H9 (cell line): ENCODE measurements at regions not wholly inside any gene's neighbourhood (a gene's known extent, or its start where the extent isn't known, plus 50 kb on each side); places are given as distances from the start of the nearest gene placed in this dataset.

ENCODE experiments used
- DNase-seq: peaks from one replicate; pipeline ENCODE4 v3.0.0-alpha.2; 2017
- H2AFZ ChIP-seq: one replicate; pipeline ENCODE4 v1.6.1; 2013; ENCODE audit warnings: mild to moderate bottlenecking, low read length, control low read depth, moderate library complexity
- H2AK5ac ChIP-seq: 2 replicates; pipeline ENCODE4 v1.6.1; 2013; ENCODE audit warnings: low read length, control low read depth, mixed read lengths; ENCODE audit not compliant: insufficient read length
- H2BK120ac ChIP-seq: one replicate; pipeline ENCODE4 v1.6.1; 2013; ENCODE audit warnings: low read depth, mild to moderate bottlenecking, low read length, control low read depth, inconsistent platforms; ENCODE audit not compliant: poor library complexity, severe bottlenecking
- H2BK12ac ChIP-seq: 2 replicates; pipeline ENCODE4 v1.6.1; 2013; ENCODE audit warnings: low read length, control low read depth, mixed read lengths, low read depth; ENCODE audit not compliant: insufficient read length
- H2BK15ac ChIP-seq: 2 replicates; pipeline ENCODE4 v1.6.1; 2013; ENCODE audit warnings: low read depth, low read length, control low read depth
- H2BK20ac ChIP-seq: one replicate; pipeline ENCODE4 v1.6.1; 2013; ENCODE audit warnings: low read depth, mild to moderate bottlenecking, low read length, control low read depth, inconsistent platforms; ENCODE audit not compliant: poor library complexity, severe bottlenecking
- H2BK5ac ChIP-seq: 2 replicates; pipeline ENCODE4 v1.6.1; 2013; ENCODE audit warnings: low read length, control low read depth, mixed read lengths; ENCODE audit not compliant: insufficient read length
- H3K14ac ChIP-seq: 2 replicates; pipeline ENCODE4 v1.6.1; 2013; ENCODE audit warnings: low read length, control low read depth; ENCODE audit not compliant: insufficient read depth
- H3K18ac ChIP-seq: 2 replicates; pipeline ENCODE4 v1.6.1; 2013; ENCODE audit warnings: low read depth, mild to moderate bottlenecking, mixed read lengths, low read length, control low read depth; ENCODE audit not compliant: insufficient read length
- H3K23ac ChIP-seq: 2 replicates; pipeline ENCODE4 v1.6.1; 2013; ENCODE audit warnings: low read length, control low read depth, mixed read lengths, low read depth; ENCODE audit not compliant: insufficient read length
- H3K23me2 ChIP-seq: 2 replicates; pipeline ENCODE4 v1.6.1; 2013; ENCODE audit warnings: low read depth, mild to moderate bottlenecking, mixed read lengths, low read length, control low read depth; ENCODE audit not compliant: insufficient read length, poor library complexity, severe bottlenecking
- H3K27ac ChIP-seq: 2 replicates; pipeline ENCODE4 v1.5.1; 2013; ENCODE audit warnings: low read length, control low read depth, mixed read lengths, low read depth; ENCODE audit not compliant: insufficient read length
- H3K27me3 ChIP-seq: 2 replicates; pipeline ENCODE4 v1.6.1; 2013; ENCODE audit warnings: low read length, control low read depth, inconsistent platforms; ENCODE audit not compliant: insufficient read depth
- H3K4ac ChIP-seq: 2 replicates; pipeline ENCODE4 v1.6.1; 2013; ENCODE audit warnings: low read depth, mild to moderate bottlenecking, control low read depth, inconsistent platforms, low read length, moderate library complexity
- H3K4me1 ChIP-seq: 2 replicates; pipeline ENCODE4 v1.6.1; 2013; ENCODE audit warnings: low read length, control low read depth, inconsistent platforms; ENCODE audit not compliant: insufficient read depth
- H3K4me2 ChIP-seq: 2 replicates; pipeline ENCODE4 v1.6.1; 2013; ENCODE audit warnings: low read length, control low read depth, mixed read lengths; ENCODE audit not compliant: insufficient read length, insufficient read depth
- H3K56ac ChIP-seq: 2 replicates; pipeline ENCODE4 v1.6.1; 2013; ENCODE audit warnings: low read depth, mild to moderate bottlenecking, mixed read lengths, low read length, control low read depth; ENCODE audit not compliant: insufficient read length
- H3K79me1 ChIP-seq: 2 replicates; pipeline ENCODE4 v1.6.1; 2013; ENCODE audit warnings: low read depth, mild to moderate bottlenecking, moderate library complexity, low read length, control low read depth, inconsistent platforms; ENCODE audit not compliant: insufficient read depth, poor library complexity, severe bottlenecking
- H3K79me2 ChIP-seq: 2 replicates; pipeline ENCODE4 v1.6.1; 2013; ENCODE audit warnings: low read length, control low read depth, inconsistent platforms; ENCODE audit not compliant: insufficient read depth
- H3K9ac ChIP-seq: 2 replicates; pipeline ENCODE4 v1.6.1; 2013; ENCODE audit warnings: low read length, control low read depth, mixed read lengths; ENCODE audit not compliant: insufficient read length; ENCODE audit errors: extremely low read depth
- H3K9me3 ChIP-seq: one replicate; pipeline ENCODE4 v1.6.1; 2013; ENCODE audit warnings: low read depth, low read length, inconsistent platforms; ENCODE audit not compliant: control insufficient read depth
- H3T11ph ChIP-seq: one replicate; pipeline ENCODE4 v1.6.1; 2013; ENCODE audit warnings: mild to moderate bottlenecking, low read length, control low read depth, inconsistent platforms
- H4K20me1 ChIP-seq: one replicate; pipeline ENCODE4 v1.6.1; 2013; ENCODE audit not compliant: control insufficient read depth, insufficient read length, insufficient read depth
- H4K5ac ChIP-seq: 2 replicates; pipeline ENCODE4 v1.6.1; 2013; ENCODE audit warnings: low read depth, mild to moderate bottlenecking, mixed read lengths, low read length, control low read depth; ENCODE audit not compliant: insufficient read length
- H4K8ac ChIP-seq: replicated peaks from 2 replicates; pipeline ENCODE4 v1.6.1; 2013; ENCODE audit warnings: low read length, control low read depth, mixed read lengths, low read depth; ENCODE audit not compliant: insufficient read length
- H4K91ac ChIP-seq: 2 replicates; pipeline ENCODE4 v1.6.1; 2013; ENCODE audit warnings: low read depth, mild to moderate bottlenecking, moderate library complexity, mixed read lengths, low read length, control low read depth; ENCODE audit not compliant: insufficient read length
- H3K27ac Mint-ChIP-seq, 3 experiments: 2 replicates in 2 of 3; 3 replicates in 1 of 3; pipeline ENCODE4 v1.8.0; 2020 to 2021; ENCODE audit warnings: mixed read lengths in 3 of 3, mild to moderate bottlenecking in 1 of 3, moderate library complexity in 1 of 3
- H3K27me3 Mint-ChIP-seq: 2 replicates; pipeline ENCODE4 v1.8.0; 2021; ENCODE audit warnings: low read depth, mild to moderate bottlenecking, moderate library complexity, mixed read lengths
- H3K36me3 Mint-ChIP-seq, 3 experiments: 2 replicates in 2 of 3; 3 replicates in 1 of 3; pipeline ENCODE4 v1.8.0; 2020 to 2021; ENCODE audit warnings: low read depth in 3 of 3, mixed read lengths in 3 of 3; ENCODE audit not compliant: insufficient read depth in 1 of 3
- H3K4me1 Mint-ChIP-seq, 2 experiments: 2 replicates each; pipeline ENCODE4 v1.8.0; 2020; ENCODE audit warnings: mixed read lengths in 2 of 2
- H3K4me3 Mint-ChIP-seq, 2 experiments: 2 replicates in 1 of 2; 3 replicates in 1 of 2; pipeline ENCODE4 v1.8.0; 2020 to 2021; ENCODE audit warnings: mild to moderate bottlenecking in 2 of 2, mixed read lengths in 2 of 2, moderate library complexity in 1 of 2
- H3K9me3 Mint-ChIP-seq, 2 experiments: 2 replicates in 1 of 2; 3 replicates in 1 of 2; pipeline ENCODE4 v1.8.0; 2020; ENCODE audit warnings: mild to moderate bottlenecking in 2 of 2, mixed read lengths in 2 of 2, moderate library complexity in 1 of 2
- CTCF ChIP-seq: fragments of 200-600 bp; sonication (generic); conservative IDR thresholded peaks from 3 replicates; pipeline ENCODE4 v1.8.0; 2021; ENCODE audit warnings: antibody characterized with exemption, mild to moderate bottlenecking
- WGBS: extraction: QIAGEN DNeasy Blood & Tissue Kit; methylation state at CpG from one replicate; pipeline ENCODE4 v1.1.7; 2013; ENCODE audit warnings: missing lambda C conversion rate, low lambda C conversion rate, mixed read lengths; ENCODE audit not compliant: insufficient read length; ENCODE audit errors: extremely low coverage; 5-methylcytosine and 5-hydroxymethylcytosine counted together

- Histone ChIP-seq H3K9ac (no peak overlapping the region), H4K91ac (no peak overlapping the region), H3K18ac (no peak overlapping the region), H3K23ac (no peak overlapping the region), H3K4ac (no peak overlapping the region), H2BK12ac (no peak overlapping the region), H2BK20ac (no peak overlapping the region), H2BK15ac (no peak overlapping the region), H4K5ac (no peak overlapping the region), H4K8ac (no peak overlapping the region), H3K27me3 (no peaks in the 10 kb centered on the region), H2BK120ac (no peak overlapping the region), H3K4me2 (no peak overlapping the region), H3K4me1 (peaks cover 4% of the 10 kb centered on the region; the same call in 1 of the 2 replicates), H2AK5ac (no peak overlapping the region), H3K23me2 (no peaks in the 10 kb centered on the region), H3K79me1 (no peaks in the 10 kb centered on the region), H3K9me3 (no peaks in the 10 kb centered on the region), H4K20me1 (no peaks in the 10 kb centered on the region), H3T11ph (no peak overlapping the region), H3K14ac (no peak overlapping the region), H3K27ac (no peak overlapping the region), H2BK5ac (no peak overlapping the region), H3K56ac (no peak overlapping the region), H2AFZ (no peak overlapping the region), H3K79me2 (no peaks in the 10 kb centered on the region)
- Mint-ChIP-seq H3K36me3 (no peaks in the 10 kb centered on the region), H3K4me3 (no peak overlapping the region), H3K4me1 (peaks cover 10 to 20% of the 10 kb centered on the region in 2 experiments), H3K27me3 (peaks cover 1% of the 10 kb centered on the region; the same call in 1 of the 2 replicates), H3K27ac (no peak overlapping the region), H3K9me3 (no peaks in the 10 kb centered on the region)
- no peak for TF ChIP-seq CTCF
- no CpG with 5 or more reads among the region's 2 CpGs for WGBS
- no peak for DNase-seq
Observed at GRCh38 chr11:29449281-29450074, 567.4 kb downstream of the KCNA4 start.
